IPS-15b (cell line): ENCODE measurements at regions not wholly inside any gene's neighbourhood (a gene's known extent, or its start where the extent isn't known, plus 50 kb on each side); places are given as distances from the start of the nearest gene placed in this dataset.

ENCODE experiments used
- H3K27me3 ChIP-seq: one replicate; pipeline ENCODE4 v1.6.1; 2013; ENCODE audit warnings: low read length; ENCODE audit not compliant: control insufficient read depth, insufficient read depth
- H3K36me3 ChIP-seq: one replicate; pipeline ENCODE4 v1.6.1; 2013; ENCODE audit warnings: low read length; ENCODE audit not compliant: control insufficient read depth, insufficient read depth
- H3K4me1 ChIP-seq: one replicate; pipeline ENCODE4 v1.6.1; 2013; ENCODE audit warnings: mild to moderate bottlenecking, low read length; ENCODE audit not compliant: control insufficient read depth, insufficient read depth
- H3K4me3 ChIP-seq: one replicate; pipeline ENCODE4 v1.5.1; 2013; ENCODE audit warnings: low read depth, low read length
- H3K9ac ChIP-seq: one replicate; pipeline ENCODE4 v1.6.1; 2013; ENCODE audit warnings: low read depth, mild to moderate bottlenecking, low read length
- H3K9me3 ChIP-seq: one replicate; pipeline ENCODE4 v1.6.1; 2013; ENCODE audit warnings: mild to moderate bottlenecking, low read length; ENCODE audit not compliant: control insufficient read depth, insufficient read depth

DNA sequence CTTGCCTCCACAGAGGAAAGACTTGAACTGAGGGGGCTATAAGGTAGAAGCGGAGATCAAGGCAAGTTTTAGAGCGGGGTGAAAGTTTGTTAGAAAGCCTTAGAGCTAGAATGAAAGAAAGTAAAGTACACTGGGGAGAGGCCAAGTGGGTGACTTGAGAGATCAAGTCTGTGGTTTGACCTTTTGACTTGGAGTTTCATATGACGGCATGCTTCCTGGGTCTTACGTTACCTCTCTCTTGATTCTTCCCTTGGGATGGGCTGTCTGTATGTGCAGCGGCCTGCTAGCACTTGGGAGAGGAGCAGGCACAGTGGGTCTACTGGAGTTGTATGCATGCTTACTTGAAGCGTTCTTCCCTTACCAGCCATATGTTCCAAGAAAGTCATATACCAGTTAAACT, 1768.5 kb downstream of the PCDH9 start:
- H3K9me3 ChIP-seq, result no peaks in the 10 kb centered on the region
- H3K4me3 ChIP-seq, result no peak overlapping the region
- H3K27me3 ChIP-seq, result no peaks in the 10 kb centered on the region
- H3K36me3 ChIP-seq, result no peaks in the 10 kb centered on the region
- H3K4me1 ChIP-seq, result peaks cover 4% of the 10 kb centered on the region
- H3K9ac ChIP-seq, result no peak overlapping the region

DNA sequence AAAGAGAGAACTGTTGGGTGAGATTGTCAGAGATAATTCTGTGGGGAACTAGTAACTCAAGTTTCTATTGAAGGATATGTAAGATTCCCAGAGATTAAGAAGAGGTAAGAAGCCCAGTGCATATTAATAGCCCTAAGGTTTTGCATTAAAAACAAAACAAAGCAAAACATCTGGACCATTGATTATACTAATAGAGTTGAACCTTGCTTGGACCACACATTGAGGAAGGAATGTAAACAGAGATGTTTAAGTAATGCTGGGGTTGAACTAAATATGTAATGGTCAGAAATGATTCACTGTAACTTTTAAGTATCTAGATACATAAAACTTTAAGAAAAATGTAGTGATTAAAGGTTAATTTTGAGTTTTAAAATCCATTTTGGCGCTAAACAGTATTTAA, 1770.0 kb downstream of the PCDH9 start:
- Histone ChIP-seq H3K36me3 (no peaks in the 10 kb centered on the region), H3K9me3 (no peaks in the 10 kb centered on the region), H3K9ac (no peak overlapping the region), H3K4me1 (peaks cover 4% of the 10 kb centered on the region), H3K4me3 (no peak overlapping the region), H3K27me3 (no peaks in the 10 kb centered on the region)

GRCh38 chr13:65456150-65456912, 1773.8 kb downstream of the PCDH9 start:
- no peaks in the 10 kb centered on the region for H3K36me3 ChIP-seq
- peaks cover 4% of the 10 kb centered on the region for H3K4me1 ChIP-seq
- no peaks in the 10 kb centered on the region for H3K27me3 ChIP-seq
- H3K9me3 ChIP-seq, result no peaks in the 10 kb centered on the region
- no peak overlapping the region for H3K4me3 ChIP-seq
- no peak overlapping the region for H3K9ac ChIP-seq

DNA sequence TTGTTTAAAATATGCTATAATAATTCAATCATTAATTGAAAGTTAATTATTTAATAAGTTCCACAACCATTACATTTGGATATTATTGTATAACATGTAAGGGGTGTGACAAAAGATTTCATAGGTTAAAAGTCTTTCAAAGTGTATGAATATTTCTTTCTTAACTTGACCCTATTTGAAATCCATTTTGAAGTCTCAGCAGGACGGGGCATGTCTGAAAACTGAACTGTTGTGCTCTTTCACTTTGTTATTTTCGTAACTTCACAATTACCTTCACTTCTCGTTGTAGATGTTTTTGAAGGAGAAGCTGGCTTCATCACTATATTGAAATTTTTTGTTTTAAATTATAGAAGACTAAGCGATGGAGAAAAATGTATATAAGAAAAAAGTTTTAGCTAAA, 1775.7 kb downstream of the PCDH9 start:
- Histone ChIP-seq H3K9me3 (no peaks in the 10 kb centered on the region), H3K27me3 (no peaks in the 10 kb centered on the region), H3K4me1 (no peaks in the 10 kb centered on the region), H3K4me3 (no peak overlapping the region), H3K36me3 (no peaks in the 10 kb centered on the region), H3K9ac (no peak overlapping the region)

DNA sequence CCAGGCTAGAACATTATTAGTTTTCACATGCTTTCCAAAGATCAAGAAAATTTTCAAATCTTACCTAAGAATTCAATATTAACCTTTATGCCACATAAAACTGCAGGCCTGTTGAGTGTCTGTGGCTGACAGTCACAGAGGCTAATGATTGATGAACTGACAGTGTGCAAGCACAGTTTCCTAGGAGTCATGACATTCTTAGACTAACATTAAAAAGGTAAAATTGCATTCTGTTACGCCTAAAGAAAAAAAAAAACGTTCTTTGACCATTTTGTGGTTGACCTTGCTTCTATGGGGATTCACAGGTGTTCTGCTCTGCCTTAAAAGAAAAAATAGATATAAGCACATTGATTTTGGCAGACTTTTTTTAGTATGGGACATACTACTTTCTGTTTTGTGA, 1776.2 kb downstream of the PCDH9 start:
- no peak overlapping the region for H3K4me3 ChIP-seq
- no peaks in the 10 kb centered on the region for H3K27me3 ChIP-seq
- no peak overlapping the region for H3K9ac ChIP-seq
- H3K36me3 ChIP-seq, result no peaks in the 10 kb centered on the region
- no peaks in the 10 kb centered on the region for H3K9me3 ChIP-seq
- no peaks in the 10 kb centered on the region for H3K4me1 ChIP-seq

GRCh38 chr13:65445340-65445739, 1784.8 kb downstream of the PCDH9 start:
- H3K4me1 ChIP-seq, result no peaks in the 10 kb centered on the region
- H3K36me3 ChIP-seq, result no peaks in the 10 kb centered on the region
- H3K9me3 ChIP-seq, result no peaks in the 10 kb centered on the region
- H3K4me3 ChIP-seq, result no peak overlapping the region
- no peaks in the 10 kb centered on the region for H3K27me3 ChIP-seq
- no peak overlapping the region for H3K9ac ChIP-seq

DNA sequence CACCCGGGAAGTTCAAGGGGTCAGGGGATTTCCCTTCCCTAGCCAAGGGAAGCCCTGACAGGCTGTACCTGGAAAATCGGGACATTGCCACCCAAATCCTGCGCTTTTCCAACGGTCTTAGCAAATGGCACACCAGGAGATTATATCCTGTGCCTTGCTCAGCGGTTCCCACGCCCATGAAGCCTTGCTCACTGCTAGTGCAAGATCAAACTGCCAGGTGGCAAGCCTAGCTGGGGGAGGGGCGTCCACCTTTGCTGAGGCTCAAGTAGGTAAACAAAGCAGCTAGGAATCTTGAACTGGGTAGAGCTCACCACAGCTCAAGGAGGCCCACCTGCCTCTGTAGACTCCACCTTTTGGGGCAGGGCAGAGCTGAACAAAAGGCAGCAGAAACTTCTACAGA, 1794.5 kb downstream of the PCDH9 start:
- Histone ChIP-seq H3K9me3 (peaks cover 6% of the 10 kb centered on the region), H3K36me3 (no peaks in the 10 kb centered on the region), H3K9ac (no peak overlapping the region), H3K4me3 (no peak overlapping the region), H3K4me1 (no peaks in the 10 kb centered on the region), H3K27me3 (no peaks in the 10 kb centered on the region)

GRCh38 chr13:65417953-65418352, 1812.2 kb downstream of the PCDH9 start:
- Histone ChIP-seq H3K4me1 (no peaks in the 10 kb centered on the region), H3K36me3 (no peaks in the 10 kb centered on the region), H3K4me3 (no peak overlapping the region), H3K27me3 (no peaks in the 10 kb centered on the region), H3K9ac (no peak overlapping the region), H3K9me3 (no peaks in the 10 kb centered on the region)

- H3K9ac ChIP-seq, result no peak overlapping the region
- no peaks in the 10 kb centered on the region for H3K9me3 ChIP-seq
- H3K4me3 ChIP-seq, result no peak overlapping the region
- H3K36me3 ChIP-seq, result no peaks in the 10 kb centered on the region
- no peaks in the 10 kb centered on the region for H3K27me3 ChIP-seq
- H3K4me1 ChIP-seq, result no peaks in the 10 kb centered on the region
Measured at GRCh38 chr13:65416784-65417183, 1813.4 kb downstream of the PCDH9 start.

GRCh38 chr13:65414187-65414586, 1815.9 kb downstream of the PCDH9 start:
- no peak overlapping the region for H3K9ac ChIP-seq
- H3K36me3 ChIP-seq, result no peaks in the 10 kb centered on the region
- no peaks in the 10 kb centered on the region for H3K9me3 ChIP-seq
- no peaks in the 10 kb centered on the region for H3K4me1 ChIP-seq
- H3K27me3 ChIP-seq, result no peaks in the 10 kb centered on the region
- no peak overlapping the region for H3K4me3 ChIP-seq

GRCh38 chr13:65411521-65411920, 1818.6 kb downstream of the PCDH9 start:
- no peaks in the 10 kb centered on the region for H3K27me3 ChIP-seq
- H3K4me1 ChIP-seq, result no peaks in the 10 kb centered on the region
- no peak overlapping the region for H3K9ac ChIP-seq
- no peaks in the 10 kb centered on the region for H3K36me3 ChIP-seq
- no peak overlapping the region for H3K4me3 ChIP-seq
- no peaks in the 10 kb centered on the region for H3K9me3 ChIP-seq

GRCh38 chr13:65410791-65411190, 1819.3 kb downstream of the PCDH9 start:
- Histone ChIP-seq H3K36me3 (no peaks in the 10 kb centered on the region), H3K4me3 (no peak overlapping the region), H3K4me1 (no peaks in the 10 kb centered on the region), H3K9me3 (no peaks in the 10 kb centered on the region), H3K27me3 (no peaks in the 10 kb centered on the region), H3K9ac (no peak overlapping the region)
